HCT116 (cell line): ENCODE measurements at regions not wholly inside any gene's neighbourhood (a gene's known extent, or its start where the extent isn't known, plus 50 kb on each side); places are given as distances from the start of the nearest gene placed in this dataset.

Experiments used
- ATAC-seq: fragments of 200-7000 bp; cut with Tn5 transposase; 2 replicates; pipeline ENCODE4 v1.9.1; 2020; ENCODE audit warnings: mild to moderate bottlenecking, moderate library complexity
- BruUV-seq: library from RNA; stranded (reverse); fragments of 400-500 nt; replicated peaks from 2 replicates; lab custom pipeline; 2021; lab: Mats Ljungman, UMichigan
- CTCF ChIA-PET: fragments of 300-600 bp; sonication (Branson Sonifier 250); formaldehyde crosslinking; loops from one replicate; lab custom pipeline; 2021; ENCODE audit warnings: antibody characterized with exemption; lab: Charles Lee
- POLR2A ChIA-PET: fragments of 300-600, 350-600 bp; sonication (Branson Sonifier 250); formaldehyde crosslinking; loops from one replicate; lab custom pipeline; 2021; ENCODE audit warnings: antibody characterized with exemption; lab: Charles Lee
- RAD21 ChIA-PET, 2 experiments: fragments of 300-600 bp; sonication (Branson Sonifier 250); formaldehyde crosslinking; loops; one replicate each; lab custom pipeline; 2023; ENCODE audit warnings: low total read pairs in 2 of 2; ENCODE audit not compliant: uncharacterized antibody in 2 of 2, unreplicated experiment in 2 of 2, low non-redundant PET in 1 of 2; lab: Charles Lee
- DNase-seq: peaks from one replicate; pipeline ENCODE4 v3.0.0-alpha.2; 2010; ENCODE audit warnings: low read depth, low spot score
- H2AFZ ChIP-seq: fragments of 200-600 bp; shearing (Covaris generic), sonication (generic); 2 replicates; pipeline ENCODE4 v1.6.1; 2017; ENCODE audit warnings: low read depth, mixed run types, mixed read lengths, antibody characterized with exemption, low read length; ENCODE audit not compliant: poor library complexity, severe bottlenecking
- H3K27ac ChIP-seq: 2 replicates; pipeline ENCODE4 v1.5.1; 2012; ENCODE audit warnings: low read depth, low read length
- H3K27me3 ChIP-seq: fragments of 200-600 bp; sonication (generic); 2 replicates; pipeline ENCODE4 v1.6.1; 2016; ENCODE audit warnings: mixed run types, low read length, mixed read lengths; ENCODE audit not compliant: insufficient read depth
- H3K36me3 ChIP-seq, 2 experiments: fragments of 200-500 bp in 1 of 2; fragments of 200-600 bp in 1 of 2; sonication (Bioruptor generic) in 1 of 2; sonication (generic) in 1 of 2; 2 replicates each; pipeline versions ENCODE4 v1.5.1 to v1.6.1; 2014 to 2016; ENCODE audit warnings: low read length in 2 of 2, inconsistent platforms in 1 of 2, mixed read lengths in 1 of 2, mixed run types in 1 of 2; ENCODE audit not compliant: insufficient read depth in 2 of 2, control insufficient read depth in 1 of 2
- H3K4me1 ChIP-seq, 2 experiments: fragments of 200-600 bp in 1 of 2; sonication (generic) in 1 of 2; 2 replicates each; pipeline versions ENCODE4 v1.5.1 to v1.6.1; 2012 to 2017; ENCODE audit warnings: low read length in 2 of 2, inconsistent platforms in 1 of 2, mild to moderate bottlenecking in 1 of 2, mixed read lengths in 1 of 2, mixed run types in 1 of 2, moderate library complexity in 1 of 2; ENCODE audit not compliant: insufficient read depth in 2 of 2, control insufficient read depth in 1 of 2
- H3K4me2 ChIP-seq: fragments of 200-600 bp; sonication (generic); 2 replicates; pipeline ENCODE4 v1.6.1; 2017; ENCODE audit warnings: mixed run types, low read length, mixed read lengths
- H3K4me3 ChIP-seq, 2 experiments: fragments of 200-600 bp in 1 of 2; sonication (generic) in 1 of 2; replicated peaks in 1 of 2; 2 replicates each; pipeline ENCODE4 v1.5.1; 2011 to 2016; ENCODE audit warnings: low read length in 2 of 2, control low read depth in 1 of 2, low read depth in 1 of 2, mild to moderate bottlenecking in 1 of 2, mixed read lengths in 1 of 2, mixed run types in 1 of 2
- H3K79me2 ChIP-seq: fragments of 200-600 bp; sonication (generic); 2 replicates; pipeline ENCODE4 v1.6.1; 2017; ENCODE audit warnings: mild to moderate bottlenecking, mixed run types, low read length, moderate library complexity, mixed read lengths; ENCODE audit not compliant: insufficient read depth
- H3K9ac ChIP-seq: fragments of 200-600 bp; sonication (generic); 2 replicates; pipeline ENCODE4 v1.6.1; 2016; ENCODE audit warnings: low read length, mixed read lengths
- H3K9me2 ChIP-seq: fragments of 200-600 bp; sonication (generic), shearing (Covaris generic); 2 replicates; pipeline ENCODE4 v1.6.1; 2017; ENCODE audit warnings: mixed run types, mild to moderate bottlenecking, moderate library complexity; ENCODE audit not compliant: insufficient read depth
- H3K9me3 ChIP-seq, 2 experiments: fragments of 200-500 bp in 1 of 2; fragments of 200-600 bp in 1 of 2; sonication (Bioruptor generic) in 1 of 2; sonication (generic) in 1 of 2; 2 replicates each; pipeline ENCODE4 v1.6.1; 2014 to 2017; ENCODE audit warnings: low read length in 2 of 2, mixed read lengths in 2 of 2, inconsistent platforms in 1 of 2, low read depth in 1 of 2, mild to moderate bottlenecking in 1 of 2, mixed run types in 1 of 2, moderate library complexity in 1 of 2; ENCODE audit not compliant: control insufficient read depth in 1 of 2, insufficient read depth in 1 of 2
- H4K20me1 ChIP-seq: fragments of 200-600 bp; sonication (generic), shearing (Covaris generic); 2 replicates; pipeline ENCODE4 v1.6.1; 2017; ENCODE audit warnings: mixed run types, mild to moderate bottlenecking, moderate library complexity; ENCODE audit not compliant: insufficient read depth
- CBX3 ChIP-seq: IDR thresholded peaks from 2 replicates; pipeline ENCODE4 v1.6.1; 2012; ENCODE audit warnings: low read depth
- EGR1 ChIP-seq: IDR thresholded peaks from 2 replicates; pipeline ENCODE4 v1.6.1; 2012; ENCODE audit warnings: low read depth
- POLR2AphosphoS5 ChIP-seq: IDR thresholded peaks from 2 replicates; pipeline ENCODE4 v1.6.1; 2011; ENCODE audit warnings: mild to moderate bottlenecking, low read depth, low read length, moderate library complexity
- ZNF274 ChIP-seq: fragments of 200-500 bp; sonication (Bioruptor generic); IDR thresholded peaks from 2 replicates; pipeline ENCODE4 v1.6.1; 2014; ENCODE audit warnings: mild to moderate bottlenecking, low read depth, low read length, inconsistent platforms
- intact Hi-C: fragments of 100-400 bp; cut with micrococcal nuclease; formaldehyde crosslinking; loops from 2 replicates; pipeline ENCODE4 v1.10.0; 2022
- TF ChIP-seq, protein P1 (sequence below): IDR thresholded peaks from 2 replicates; pipeline ENCODE4 v1.6.1; 2012; ENCODE audit warnings: low read depth

GRCh38 chr22:27556371-27556770 lies 245.2 kb downstream of the MN1 start (continued):
- TF ChIP-seq, protein P1, sequence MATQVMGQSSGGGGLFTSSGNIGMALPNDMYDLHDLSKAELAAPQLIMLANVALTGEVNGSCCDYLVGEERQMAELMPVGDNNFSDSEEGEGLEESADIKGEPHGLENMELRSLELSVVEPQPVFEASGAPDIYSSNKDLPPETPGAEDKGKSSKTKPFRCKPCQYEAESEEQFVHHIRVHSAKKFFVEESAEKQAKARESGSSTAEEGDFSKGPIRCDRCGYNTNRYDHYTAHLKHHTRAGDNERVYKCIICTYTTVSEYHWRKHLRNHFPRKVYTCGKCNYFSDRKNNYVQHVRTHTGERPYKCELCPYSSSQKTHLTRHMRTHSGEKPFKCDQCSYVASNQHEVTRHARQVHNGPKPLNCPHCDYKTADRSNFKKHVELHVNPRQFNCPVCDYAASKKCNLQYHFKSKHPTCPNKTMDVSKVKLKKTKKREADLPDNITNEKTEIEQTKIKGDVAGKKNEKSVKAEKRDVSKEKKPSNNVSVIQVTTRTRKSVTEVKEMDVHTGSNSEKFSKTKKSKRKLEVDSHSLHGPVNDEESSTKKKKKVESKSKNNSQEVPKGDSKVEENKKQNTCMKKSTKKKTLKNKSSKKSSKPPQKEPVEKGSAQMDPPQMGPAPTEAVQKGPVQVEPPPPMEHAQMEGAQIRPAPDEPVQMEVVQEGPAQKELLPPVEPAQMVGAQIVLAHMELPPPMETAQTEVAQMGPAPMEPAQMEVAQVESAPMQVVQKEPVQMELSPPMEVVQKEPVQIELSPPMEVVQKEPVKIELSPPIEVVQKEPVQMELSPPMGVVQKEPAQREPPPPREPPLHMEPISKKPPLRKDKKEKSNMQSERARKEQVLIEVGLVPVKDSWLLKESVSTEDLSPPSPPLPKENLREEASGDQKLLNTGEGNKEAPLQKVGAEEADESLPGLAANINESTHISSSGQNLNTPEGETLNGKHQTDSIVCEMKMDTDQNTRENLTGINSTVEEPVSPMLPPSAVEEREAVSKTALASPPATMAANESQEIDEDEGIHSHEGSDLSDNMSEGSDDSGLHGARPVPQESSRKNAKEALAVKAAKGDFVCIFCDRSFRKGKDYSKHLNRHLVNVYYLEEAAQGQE = no peak
- TF ChIP-seq ZNF274 (no peak), EGR1 (no peak)

- ChIA-PET CTCF (no interaction called here), POLR2A (no interaction called here), RAD21 (no interaction called here)
- intact Hi-C loops = no loop called here
- H3K4me3 ChIP-seq = no peak overlapping the region
- no peaks in the 10 kb centered on the region for H4K20me1 ChIP-seq
- no TSS peak for BruUV-seq
- no peaks in the 10 kb centered on the region; a peak in 1 of 4 replicates for H3K4me1 ChIP-seq
- H2AFZ ChIP-seq = no peak overlapping the region
- DNase-seq (no peak), ATAC-seq (no peak)
- H3K79me2 ChIP-seq = no peaks in the 10 kb centered on the region
- no peak for TF ChIP-seq POLR2AphosphoS5
- no peak for TF ChIP-seq CBX3
- H3K9ac ChIP-seq = no peak overlapping the region
- H3K27me3 ChIP-seq = no peaks in the 10 kb centered on the region
- no peaks in the 10 kb centered on the region for H3K36me3 ChIP-seq
- H3K9me2 ChIP-seq = no peaks in the 10 kb centered on the region
- H3K27ac ChIP-seq = no peak overlapping the region
- H3K4me2 ChIP-seq = no peak overlapping the region
- H3K9me3 ChIP-seq = no peaks in the 10 kb centered on the region; a peak in 1 of 4 replicates
Observed at GRCh38 chr22:27557286-27558008, 244.1 kb downstream of the MN1 start.
